Astrocyte of the cerebellum (primary cell): ENCODE measurements at regions not wholly inside any gene's neighbourhood (a gene's known extent, or its start where the extent isn't known, plus 50 kb on each side); places are given as distances from the start of the nearest gene placed in this dataset.
"Not testable (repeated sequence)": the region's sequence is repeated elsewhere in the genome, so short reads cannot be mapped to it uniquely, and the experiment has no call there.

ENCODE experiments used
- DNase-seq: peaks from one replicate; pipeline ENCODE4 v3.0.0-alpha.2; 2011; ENCODE audit warnings: low read depth
- H3K4me3 ChIP-seq: 2 replicates; pipeline ENCODE4 v1.5.1; 2011; ENCODE audit warnings: mild to moderate bottlenecking, low read depth, low read length, moderate library complexity
- in situ Hi-C: cut with HindIII; loops from 2 replicates; pipeline ENCODE4 v1.10.0; 2017; ENCODE audit warnings: low sequenced_read_pairs
- TF ChIP-seq, protein P1 (sequence below): IDR thresholded peaks from 2 replicates; pipeline ENCODE4 v1.5.1; 2012; ENCODE audit warnings: low read length, low read depth, moderate library complexity, mild to moderate bottlenecking; ENCODE audit errors: missing control alignments

DNA sequence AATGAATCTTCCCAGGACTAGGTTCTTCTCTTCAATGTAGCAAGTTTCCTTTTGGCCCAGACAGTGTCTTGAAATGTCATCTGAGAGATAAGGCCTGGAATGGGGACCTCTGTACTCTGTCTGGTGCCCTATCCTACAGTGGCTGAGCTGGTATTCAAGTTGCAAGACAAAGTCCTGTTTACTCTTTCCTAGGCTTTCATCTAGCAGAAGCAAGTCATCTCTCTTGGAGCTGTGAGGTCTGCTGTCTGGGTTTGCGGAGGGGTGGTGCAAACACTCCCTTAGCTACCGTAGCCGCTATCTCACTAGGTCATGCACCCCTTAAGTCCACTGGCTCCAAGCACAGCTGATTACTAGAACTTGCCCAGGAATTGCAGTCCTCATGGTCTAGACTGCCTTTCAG is 149.7 kb upstream of the SLC16A7 start:
- in situ Hi-C loops = no loop called here
- no peak overlapping the region for H3K4me3 ChIP-seq
- TF ChIP-seq, protein P1, sequence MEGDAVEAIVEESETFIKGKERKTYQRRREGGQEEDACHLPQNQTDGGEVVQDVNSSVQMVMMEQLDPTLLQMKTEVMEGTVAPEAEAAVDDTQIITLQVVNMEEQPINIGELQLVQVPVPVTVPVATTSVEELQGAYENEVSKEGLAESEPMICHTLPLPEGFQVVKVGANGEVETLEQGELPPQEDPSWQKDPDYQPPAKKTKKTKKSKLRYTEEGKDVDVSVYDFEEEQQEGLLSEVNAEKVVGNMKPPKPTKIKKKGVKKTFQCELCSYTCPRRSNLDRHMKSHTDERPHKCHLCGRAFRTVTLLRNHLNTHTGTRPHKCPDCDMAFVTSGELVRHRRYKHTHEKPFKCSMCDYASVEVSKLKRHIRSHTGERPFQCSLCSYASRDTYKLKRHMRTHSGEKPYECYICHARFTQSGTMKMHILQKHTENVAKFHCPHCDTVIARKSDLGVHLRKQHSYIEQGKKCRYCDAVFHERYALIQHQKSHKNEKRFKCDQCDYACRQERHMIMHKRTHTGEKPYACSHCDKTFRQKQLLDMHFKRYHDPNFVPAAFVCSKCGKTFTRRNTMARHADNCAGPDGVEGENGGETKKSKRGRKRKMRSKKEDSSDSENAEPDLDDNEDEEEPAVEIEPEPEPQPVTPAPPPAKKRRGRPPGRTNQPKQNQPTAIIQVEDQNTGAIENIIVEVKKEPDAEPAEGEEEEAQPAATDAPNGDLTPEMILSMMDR = no peak
- DNase-seq = no peak

DNA sequence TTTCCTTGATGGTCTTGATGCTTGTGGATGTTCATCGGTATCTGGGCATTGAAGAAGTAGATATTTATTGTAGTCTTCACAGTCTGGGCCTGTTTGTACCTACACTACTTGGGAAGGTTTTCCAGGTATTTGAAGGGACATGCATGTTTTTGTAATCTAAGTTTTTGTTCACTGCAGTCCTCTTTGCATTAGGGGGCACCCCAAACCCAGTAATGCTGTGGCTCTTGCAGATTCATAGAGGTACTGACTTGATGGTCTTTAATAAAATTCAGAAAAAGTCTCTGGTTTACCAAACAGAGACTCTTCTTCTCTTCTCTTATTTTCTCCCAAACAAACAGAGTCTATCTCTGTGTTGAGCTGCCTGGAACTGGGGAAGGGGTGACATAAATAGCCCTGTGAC is 150.9 kb upstream of the SLC16A7 start:
- in situ Hi-C loops = no loop called here
- H3K4me3 ChIP-seq = no peak overlapping the region
- TF ChIP-seq, protein P1 = peak; percentile 26
- no peak for DNase-seq

DNA sequence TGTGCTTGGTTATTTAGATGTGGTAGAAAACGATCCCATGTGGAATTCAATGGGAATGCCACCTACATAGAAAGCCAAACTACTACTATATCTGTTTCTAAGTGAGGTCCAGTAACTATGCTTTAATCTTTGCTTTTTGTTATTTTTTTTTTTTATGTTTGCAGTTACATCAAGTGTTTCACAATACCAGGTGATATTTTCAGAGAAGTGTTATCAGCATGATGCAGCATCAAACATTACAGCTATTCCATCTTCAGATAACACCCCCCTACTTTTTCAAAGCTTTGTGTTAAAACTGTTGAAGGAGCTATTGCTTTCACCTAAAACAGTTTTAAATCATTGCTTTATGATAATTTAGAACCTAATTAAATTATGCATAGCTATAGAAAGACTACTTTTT is 163.8 kb upstream of the SLC16A7 start:
- in situ Hi-C loops = no loop called here

DNA sequence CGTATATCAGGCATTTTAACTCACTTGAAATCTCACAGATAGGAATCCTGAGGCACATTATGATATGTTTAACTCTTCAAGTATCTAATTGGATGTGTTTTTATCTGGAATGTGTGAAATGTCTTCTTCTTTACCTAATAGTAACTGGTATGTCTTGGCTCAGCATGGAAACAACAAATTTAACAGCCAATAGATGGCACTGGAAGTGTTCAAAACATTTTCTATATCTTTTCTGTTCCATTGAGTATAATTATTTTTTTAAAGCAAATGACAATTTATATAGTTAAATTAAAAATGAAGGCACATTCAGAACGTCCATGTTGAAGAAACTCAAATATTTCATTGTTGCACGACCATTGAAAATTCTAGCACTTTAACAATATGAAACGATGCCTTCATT is 164.6 kb upstream of the SLC16A7 start:
- in situ Hi-C loops = no loop called here
- H3K4me3 ChIP-seq = no peak overlapping the region
- no peak for DNase-seq
- TF ChIP-seq, protein P1 = no peak

More for the DNA sequence above, 163.8 kb upstream of the SLC16A7 start:
- H3K4me3 ChIP-seq = no peak overlapping the region
- DNase-seq = no peak
- TF ChIP-seq, protein P1 = no peak

DNA sequence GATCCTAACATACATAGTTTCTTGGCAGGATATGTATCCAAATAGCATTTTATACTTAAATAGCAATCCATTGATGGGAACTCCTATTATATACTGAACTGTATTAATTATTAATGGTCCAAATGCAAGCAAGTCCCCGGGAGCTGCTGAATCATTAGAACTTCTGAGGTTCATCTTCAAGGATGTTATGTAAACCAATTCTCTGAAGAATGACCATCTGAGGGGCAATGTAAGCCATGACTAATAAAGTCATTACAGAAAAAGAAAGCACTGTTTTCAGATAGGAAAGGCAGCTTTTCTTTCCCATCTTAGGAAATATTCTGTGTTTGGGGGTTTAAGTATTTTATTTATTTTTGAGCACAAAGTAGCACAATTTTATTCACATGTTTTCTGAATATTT is 166.1 kb upstream of the SLC16A7 start:
- TF ChIP-seq, protein P1 = no peak
- no peak overlapping the region for H3K4me3 ChIP-seq
- in situ Hi-C loops = no loop called here
- DNase-seq = no peak

DNA sequence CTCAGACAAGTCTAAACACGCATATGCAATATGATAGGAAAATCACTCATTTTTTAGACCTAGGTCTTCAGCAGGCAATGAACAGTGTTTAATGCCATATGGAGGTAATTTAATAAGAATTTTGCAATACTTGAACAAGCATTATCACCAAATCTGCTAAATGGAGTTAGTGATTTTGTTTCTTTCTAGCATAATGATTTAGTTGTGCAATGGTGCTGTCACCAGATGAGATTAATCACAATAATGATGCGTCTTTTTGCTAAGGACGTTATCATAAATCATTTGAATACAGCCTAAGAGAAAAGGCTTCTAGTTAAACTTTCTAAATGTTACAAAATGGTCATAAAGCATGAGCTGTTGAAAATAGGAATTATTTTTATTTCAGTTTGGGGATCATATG is 170.0 kb upstream of the SLC16A7 start:
- TF ChIP-seq, protein P1 = no peak
- H3K4me3 ChIP-seq = no peak overlapping the region
- in situ Hi-C loops = no loop called here
- no peak for DNase-seq

DNA sequence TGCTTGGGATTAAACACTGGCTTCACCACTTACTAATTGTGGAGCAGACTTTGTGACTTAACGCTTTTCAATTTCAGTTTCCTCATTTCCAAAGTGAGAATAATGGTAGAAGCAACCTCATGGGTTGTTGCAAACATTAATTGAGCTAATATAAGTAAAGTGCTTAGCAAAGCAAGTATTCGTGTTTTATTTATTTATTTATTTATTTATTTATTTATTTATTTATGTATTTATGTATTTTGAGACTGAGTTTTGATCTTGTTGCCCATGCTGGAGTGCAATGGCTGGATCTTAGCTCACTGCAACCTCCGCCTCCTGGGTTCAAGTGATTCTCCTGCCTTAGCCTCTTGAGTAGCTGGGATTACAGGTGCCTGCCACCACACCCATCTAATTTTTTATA is 171.2 kb upstream of the SLC16A7 start:
- DNase-seq, H3K4me3 ChIP-seq, in situ Hi-C loops: not testable (repeated sequence)
